Sciatic nerve (tissue), 2 donors: ENCODE measurements at regions not wholly inside any gene's neighbourhood (a gene's known extent, or its start where the extent isn't known, plus 50 kb on each side); places are given as distances from the start of the nearest gene placed in this dataset.

Experiments used
- ATAC-seq: fragments of 200-7000 bp; cut with Tn5 transposase; one replicate; pipeline ENCODE4 v1.9.1; 2020; ENCODE audit warnings: mild to moderate bottlenecking, moderate library complexity
- DNase-seq: peaks from one replicate; pipeline ENCODE4 v3.0.0-alpha.2; 2020; ENCODE audit warnings: low spot score
- intact Hi-C: fragments of 100-400 bp; cut with DNase I; formaldehyde crosslinking; loops from one replicate; pipeline ENCODE4 v1.14.2; 2022
- donor health status: DM: no; HTN: no; CAD: no.
- donor health status: DM: no; HTN: no; CAD: no.

DNA sequence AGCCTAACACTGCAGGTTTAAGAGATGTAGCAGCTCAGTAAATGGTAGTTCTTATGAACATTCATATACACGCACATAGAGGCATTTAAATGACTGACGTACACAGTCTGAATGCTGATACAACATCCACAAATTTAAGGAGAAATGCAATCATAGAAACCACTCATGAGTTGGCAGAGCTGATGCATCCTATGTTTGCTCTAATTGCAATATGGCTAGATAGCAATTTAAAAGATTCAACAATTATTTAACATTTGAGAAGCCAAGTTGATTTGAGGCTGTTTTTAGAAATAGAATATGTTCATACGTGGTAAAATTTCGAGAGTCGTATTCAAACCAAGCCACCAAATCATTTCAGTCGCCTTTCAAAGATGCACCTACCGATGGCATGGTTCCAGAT is 135.6 kb downstream of the PFKFB3 start:
- ATAC-seq, result no peak
- intact Hi-C loops, result no loop called here
- no peak for DNase-seq

DNA sequence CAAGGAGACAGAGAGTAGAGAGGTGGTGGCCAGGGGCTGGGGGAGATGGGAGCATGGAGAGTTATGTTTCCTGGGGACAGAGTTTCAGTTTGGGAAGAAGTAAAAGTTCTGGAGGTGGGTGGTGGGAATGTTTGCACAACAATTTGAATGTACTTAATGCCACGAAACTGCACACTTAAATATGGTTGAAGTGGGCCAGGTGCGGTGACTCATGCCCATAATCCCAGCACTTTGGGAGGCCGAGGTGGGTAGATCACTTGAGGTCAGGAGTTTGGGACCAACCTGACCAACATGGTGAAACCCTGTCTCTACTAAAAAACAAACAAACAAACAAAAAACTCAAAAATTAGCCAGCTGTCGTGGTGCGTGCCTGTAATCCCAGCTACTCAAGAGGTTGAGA is 137.2 kb downstream of the PFKFB3 start:
- no peak for DNase-seq
- no peak for ATAC-seq
- intact Hi-C loops, result no loop called here

DNA sequence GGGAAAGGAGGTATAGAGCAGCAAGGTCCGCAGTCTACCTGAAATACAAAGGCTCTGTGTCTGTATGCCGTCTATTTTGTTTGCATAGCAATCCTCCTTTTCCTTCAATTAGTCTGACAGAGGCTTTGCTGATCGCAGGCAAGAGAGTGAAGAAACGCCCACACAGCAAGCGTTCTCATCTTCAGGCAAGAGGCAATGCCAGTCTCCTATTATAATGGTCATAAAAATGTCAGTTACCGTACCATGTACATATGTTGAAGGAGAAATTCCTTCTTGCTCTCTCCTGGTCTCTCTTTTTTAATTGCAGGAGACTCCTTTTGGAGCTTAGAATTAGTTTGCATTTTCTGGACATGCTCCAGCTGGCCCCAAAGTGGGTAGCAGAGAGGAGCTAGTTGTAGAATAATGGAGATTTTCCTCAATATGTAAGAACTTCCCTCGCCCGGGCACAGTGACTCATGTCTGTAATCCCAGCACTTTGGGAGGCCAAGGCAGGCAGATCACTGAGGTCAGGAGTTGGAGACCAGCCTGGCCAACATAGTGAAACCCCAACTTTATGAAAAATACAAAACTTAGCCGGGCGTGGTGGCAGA is 139.5 kb downstream of the PFKFB3 start:
- intact Hi-C loops, result no loop called here
- ATAC-seq, result no peak
- no peak for DNase-seq

DNA sequence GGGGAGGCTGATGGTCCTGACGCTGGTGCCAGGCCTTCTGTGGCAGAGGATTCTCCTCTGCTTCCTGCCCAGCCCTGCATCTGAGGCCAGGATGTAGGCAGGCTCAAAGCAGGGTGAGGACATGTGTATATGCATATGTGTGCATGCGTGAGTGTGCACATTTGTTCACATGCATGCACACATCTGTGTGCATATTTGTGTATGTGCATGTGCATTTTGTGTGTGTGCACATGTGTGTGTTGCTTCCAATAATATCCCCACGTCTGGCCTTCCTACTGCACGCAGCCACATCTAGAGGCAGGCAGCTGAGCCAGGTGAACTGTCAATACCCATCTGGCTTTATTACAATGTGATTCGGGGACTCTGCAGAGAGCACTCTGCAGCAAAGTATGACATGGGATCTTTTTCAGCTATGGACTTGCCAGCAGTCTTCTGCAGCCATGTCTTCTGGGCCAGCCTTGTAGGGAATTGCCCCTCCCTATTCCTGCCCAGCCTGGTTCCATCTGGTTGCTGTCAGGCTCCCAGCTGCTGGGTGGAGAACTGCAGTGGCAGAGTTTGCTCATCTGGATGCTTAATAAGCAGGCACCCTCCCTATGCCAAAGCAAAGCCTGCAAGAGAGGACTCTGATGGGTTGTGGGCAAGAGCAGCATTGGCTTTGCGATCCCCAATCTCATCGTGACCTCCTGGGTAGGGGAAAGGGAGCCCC is 140.7 kb downstream of the PFKFB3 start:
- intact Hi-C loops, result no loop called here
- ATAC-seq (no peak), DNase-seq (no peak)

DNA sequence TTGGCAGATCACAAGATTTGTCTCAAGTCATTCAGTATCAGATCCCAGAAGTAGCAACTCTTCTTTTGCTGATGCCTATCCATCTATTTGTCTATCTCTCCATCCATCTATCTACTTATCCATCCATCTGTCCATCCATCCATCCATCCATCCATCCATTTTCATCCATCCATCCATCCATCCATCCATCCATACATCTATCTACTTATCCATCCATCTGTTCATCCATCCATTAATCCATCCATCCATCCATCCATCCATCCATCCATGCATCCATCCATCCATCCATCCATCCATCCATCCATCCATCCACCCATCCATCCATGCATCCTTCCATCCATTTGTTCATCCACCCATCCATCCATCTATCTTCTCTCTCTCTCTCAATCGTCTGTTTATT is 142.7 kb downstream of the PFKFB3 start:
- intact Hi-C loops, result no loop called here
- ATAC-seq (no peak), DNase-seq (no peak)

DNA sequence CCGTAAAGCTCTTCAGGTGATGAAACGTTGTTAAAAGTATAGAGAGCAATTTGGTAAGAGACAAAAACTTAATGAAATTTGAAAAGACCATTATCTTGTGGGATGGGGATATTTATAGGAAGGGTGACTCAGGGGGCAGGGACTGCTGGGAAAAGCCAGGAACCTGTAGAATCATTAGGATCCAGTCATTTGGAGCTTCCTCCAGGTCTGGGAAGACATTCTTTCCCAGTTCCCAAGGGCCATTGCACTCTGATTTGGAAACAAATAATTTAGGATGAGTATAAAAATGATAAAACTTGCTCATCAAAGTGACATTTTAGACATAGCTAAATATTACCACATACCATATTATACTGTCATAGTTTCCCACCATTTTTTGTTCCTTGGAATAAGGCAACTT is 143.9 kb downstream of the PFKFB3 start:
- ATAC-seq, result no peak

DNA sequence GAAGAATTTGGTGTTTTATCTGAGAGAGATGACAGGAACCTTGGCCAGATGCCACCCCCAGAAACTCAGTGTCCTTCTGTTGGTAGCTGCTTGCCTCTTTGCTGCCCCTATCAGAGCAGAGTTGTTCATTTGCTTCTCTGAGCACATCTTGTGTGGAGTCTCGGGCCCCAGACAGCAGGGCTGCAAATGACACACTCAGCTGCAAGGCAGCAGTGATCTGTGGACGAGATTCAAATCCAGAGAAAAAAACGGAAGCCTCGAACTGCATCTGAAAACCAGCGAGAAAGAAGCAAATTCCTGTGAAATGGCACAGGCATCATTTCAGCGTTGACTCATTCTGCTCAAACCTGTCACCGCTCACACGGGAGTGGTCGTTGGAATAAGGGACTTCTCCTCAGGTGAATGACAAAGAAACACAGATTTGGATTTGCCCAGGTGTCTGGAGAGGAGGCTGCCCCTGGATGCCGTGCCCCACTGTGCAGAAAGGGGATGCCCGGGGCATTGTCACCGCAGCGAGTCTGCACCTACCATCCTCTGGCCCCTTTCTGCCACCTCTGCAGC is 144.7 kb downstream of the PFKFB3 start:
- DNase-seq, result no peak
- ATAC-seq, result no peak
- intact Hi-C loops, result no loop called here

More for the DNA sequence above, 143.9 kb downstream of the PFKFB3 start:
- no peak for DNase-seq
- intact Hi-C loops, result no loop called here

DNA sequence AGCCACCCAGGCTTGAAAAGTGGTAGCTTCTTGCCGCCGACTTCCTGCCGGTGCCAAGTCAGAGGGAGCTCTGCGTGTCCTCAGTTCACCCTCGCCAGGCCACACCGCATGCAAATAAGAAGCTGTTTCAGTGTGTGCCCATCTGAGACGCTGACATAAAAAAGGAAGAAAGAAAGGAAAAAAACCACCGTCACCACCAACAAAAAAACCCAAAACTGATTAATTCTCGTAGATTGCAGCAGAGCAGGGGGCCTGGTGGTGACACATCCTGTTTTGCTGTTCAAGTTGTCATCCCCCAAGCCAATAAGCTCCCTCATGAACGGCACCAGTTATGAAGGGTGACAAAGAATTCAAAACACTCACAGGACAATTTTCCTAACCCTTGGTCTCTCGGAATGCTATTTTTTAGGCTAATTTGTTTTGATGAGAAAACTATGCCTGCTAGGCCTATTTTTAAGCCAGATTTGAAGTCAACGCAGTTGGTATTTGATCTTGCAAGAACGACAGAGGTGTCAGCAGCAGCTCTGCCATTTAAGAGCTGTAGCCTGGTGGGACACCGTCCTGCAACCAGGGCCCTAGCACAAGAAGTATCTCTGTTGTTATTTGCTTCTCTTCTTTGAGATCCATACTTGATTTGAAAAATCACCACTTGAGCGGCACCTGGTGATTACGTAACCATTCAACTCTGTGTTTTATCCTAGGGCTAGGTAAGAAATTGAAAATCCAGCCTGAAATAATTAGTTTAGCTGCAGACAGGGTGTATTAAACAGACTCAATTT is 145.6 kb downstream of the PFKFB3 start:
- peak; percentile 70 for ATAC-seq
- no peak for DNase-seq
- intact Hi-C loops, result no loop called here

DNA sequence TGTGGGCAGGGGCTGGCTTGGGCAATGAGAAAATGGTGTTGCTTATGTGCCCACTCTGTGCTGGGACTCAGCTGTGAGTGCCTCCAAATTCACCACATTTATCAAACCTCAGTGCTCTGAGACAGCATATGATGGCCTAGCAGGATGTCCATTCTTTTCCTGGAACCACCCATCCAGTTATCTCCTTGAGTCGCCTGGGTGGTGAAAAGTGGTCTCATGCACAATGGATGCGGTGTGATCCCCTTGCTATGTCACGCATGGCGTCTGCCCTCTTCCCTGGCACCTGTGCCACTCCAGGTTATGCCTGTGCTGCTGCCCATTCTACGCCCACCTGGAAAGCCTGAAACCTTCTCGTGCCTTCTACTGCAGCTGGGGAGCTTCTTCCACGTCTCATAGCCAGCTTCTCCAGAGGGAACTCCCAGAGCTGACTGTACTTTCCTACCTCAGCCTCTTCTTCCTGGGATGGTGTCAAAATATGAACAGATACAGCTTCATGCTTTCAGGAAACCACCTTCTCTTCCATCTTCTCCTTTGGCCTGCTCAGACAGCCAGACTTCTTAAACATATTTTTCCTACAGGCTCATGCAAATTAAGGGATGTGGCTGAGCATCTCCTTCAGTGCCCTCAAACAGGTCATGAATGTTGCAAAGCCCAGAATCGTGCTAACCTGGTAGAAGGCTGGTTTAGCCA is 147.3 kb downstream of the PFKFB3 start:
- ATAC-seq (no peak), DNase-seq (no peak)
- intact Hi-C loops, result no loop called here

DNA sequence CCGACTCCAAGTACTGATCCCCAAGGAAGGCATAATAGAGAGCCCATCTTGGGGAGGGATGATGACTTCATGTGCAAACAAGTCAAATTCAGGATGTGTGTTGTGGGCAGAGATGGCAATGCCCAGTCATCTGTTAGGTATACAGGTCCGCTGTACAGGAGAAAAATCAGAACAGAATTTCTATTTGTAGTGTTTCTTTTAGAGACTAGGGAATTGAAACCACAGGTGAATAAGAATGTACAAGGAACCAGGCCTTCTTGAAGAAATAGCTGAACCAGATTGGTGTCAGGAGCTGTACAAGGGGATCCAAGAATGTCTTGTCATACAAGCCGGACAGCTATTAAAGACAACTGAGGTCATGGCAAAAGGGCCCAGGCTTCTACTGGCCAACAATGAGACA is 147.9 kb downstream of the PFKFB3 start:
- intact Hi-C loops, result no loop called here
- DNase-seq, result no peak
- no peak for ATAC-seq

DNA sequence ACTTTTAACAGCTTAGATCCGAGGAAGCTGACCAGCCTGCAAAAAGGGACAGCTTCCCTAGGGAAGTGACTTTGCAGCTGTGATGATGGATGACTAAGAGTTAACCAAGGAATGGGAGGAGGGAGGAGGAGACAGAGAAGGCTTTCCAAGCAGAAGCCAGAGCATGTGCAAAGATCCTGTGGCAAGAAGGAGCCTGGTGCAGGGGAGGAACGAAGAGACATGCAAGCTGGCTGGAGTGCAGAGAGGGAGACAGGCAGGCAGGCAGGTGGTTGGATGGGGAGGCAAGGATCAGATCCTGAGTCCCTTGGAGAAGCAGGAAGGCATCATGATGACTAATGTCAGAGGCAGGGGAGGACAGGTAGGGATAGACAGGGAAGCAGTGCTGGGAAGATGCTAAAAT is 148.8 kb downstream of the PFKFB3 start:
- no peak for DNase-seq
- intact Hi-C loops, result no loop called here
- no peak for ATAC-seq

DNA sequence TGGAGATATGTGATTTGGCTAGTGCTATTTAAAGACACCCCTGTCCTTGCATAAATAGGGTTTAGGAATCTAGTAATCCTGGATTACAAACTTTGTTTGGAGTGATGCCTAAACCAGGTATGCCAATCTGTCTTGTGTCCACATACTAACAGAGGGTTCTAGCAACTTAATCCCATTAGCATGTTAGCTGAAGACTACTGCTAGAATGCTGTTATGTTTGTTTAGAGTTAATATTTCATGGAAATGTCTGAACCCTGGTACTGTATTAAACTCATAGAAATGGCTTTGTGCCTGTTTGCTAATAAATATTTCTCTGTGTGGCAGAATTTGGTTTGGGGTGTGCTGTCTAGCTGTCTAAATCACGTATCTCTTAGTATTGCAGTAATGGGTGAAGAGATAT is 150.8 kb downstream of the PFKFB3 start:
- intact Hi-C loops, result no loop called here
- DNase-seq (no peak), ATAC-seq (no peak)

DNA sequence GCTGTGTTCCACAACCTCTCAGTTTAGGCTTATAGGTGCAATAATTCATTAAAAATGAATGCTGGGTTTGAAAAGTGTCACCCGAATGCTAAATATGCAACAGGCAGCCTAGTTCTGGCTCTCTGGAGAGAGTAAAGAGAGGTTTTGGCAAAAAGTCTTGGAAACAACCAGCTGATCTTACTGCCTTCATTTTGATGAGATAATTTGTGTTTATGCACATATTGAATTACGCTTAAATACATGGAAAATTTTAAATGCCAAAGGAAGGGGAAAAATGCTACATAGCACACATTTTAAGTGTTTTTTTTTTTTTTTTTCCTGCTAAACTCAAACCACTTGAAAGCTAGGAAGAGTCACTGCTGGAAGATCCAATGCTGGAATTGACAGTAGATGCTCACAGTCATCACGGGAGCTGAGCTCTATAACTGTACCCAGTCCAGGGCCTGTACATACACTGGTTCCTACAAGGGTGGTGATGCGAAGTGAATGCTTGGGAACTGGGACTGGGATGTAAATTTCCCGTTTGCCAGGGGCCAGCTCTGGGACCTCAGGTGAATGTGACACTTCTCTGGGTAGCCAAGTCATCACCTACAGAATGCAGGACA is 151.5 kb downstream of the PFKFB3 start:
- intact Hi-C loops, result no loop called here
- DNase-seq (no peak), ATAC-seq (no peak)

DNA sequence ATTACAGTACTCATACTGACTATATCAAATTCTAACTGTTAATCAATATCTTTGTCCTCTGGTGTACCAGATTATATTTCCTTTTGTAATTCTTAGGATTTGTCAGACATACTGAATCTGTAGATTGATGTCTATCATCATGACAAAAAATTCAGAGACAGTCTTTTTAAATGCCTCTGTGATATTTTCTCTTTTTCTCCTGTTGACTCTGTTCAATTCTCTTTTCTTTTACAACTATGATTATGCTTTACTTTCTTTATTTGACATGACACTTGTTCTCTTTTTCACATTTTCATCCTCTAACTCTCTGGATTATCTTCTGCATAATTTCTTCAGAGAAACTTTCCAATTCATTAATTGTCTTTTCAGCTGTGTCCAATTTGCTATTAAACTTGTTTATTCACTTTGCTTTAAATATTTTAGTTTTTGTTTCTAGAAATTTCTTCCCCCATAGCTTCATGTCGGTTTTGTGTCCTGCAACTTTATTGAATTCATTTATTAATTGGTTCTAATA is 153.6 kb downstream of the PFKFB3 start:
- DNase-seq, result no peak
- ATAC-seq, result no peak
- intact Hi-C loops, result no loop called here

DNA sequence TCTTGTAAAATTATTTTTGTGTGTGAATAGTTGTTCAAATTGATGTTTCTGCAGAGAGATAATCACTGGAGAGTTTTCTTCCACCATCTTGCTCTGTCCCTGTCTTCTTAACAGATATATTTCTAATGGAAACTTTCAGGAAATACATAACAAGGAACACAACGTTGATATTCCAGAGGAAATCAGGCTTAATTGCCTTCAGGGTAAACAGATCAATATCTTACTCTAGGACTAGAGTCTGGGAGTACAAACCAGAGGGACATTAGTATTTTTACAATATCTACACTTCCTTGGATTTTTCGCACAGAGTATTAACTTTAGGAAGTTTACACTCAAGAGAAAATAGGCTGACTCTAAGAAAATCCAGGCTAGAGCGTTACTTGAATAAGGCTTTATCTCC is 159.1 kb downstream of the PFKFB3 start:
- intact Hi-C loops, result no loop called here
- ATAC-seq (no peak), DNase-seq (no peak)

DNA sequence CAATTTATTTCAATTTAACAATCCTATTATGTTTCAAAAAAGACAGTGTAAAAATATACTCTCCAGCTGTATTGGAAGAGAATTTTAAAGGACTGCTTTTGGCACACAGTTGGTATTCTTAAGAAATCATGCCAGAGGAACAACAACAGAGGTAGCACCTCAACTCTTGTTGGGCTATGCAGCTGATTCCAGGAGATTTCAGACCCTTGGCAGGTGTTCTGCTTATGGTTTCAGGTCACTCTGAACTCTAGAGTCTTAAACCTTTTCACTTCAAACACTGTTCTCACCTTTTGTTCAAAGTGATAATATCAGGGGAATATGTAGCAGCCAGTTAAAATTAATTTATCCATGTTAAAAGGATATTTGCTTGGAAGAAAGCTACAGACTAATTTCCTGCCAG is 160.1 kb downstream of the PFKFB3 start:
- ATAC-seq (no peak), DNase-seq (no peak)
- intact Hi-C loops, result no loop called here

DNA sequence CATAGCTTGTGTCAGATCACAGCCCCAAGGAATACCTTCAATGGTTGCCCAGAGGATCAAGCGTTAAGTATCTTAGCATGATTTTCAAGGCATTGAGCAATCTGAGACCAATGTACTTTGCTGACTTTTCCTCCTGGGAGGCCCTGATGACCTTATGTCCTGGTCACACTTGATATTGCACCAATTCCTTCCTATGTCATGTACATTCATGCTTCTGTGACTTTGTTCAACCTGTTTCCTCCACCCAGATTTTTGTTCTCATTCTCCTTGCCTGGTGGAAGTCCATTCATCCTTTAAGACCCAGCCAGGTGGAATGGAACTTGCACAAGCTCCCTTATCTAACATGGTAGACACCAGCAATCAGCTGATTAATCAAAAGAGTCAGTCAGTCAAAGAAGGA is 160.8 kb downstream of the PFKFB3 start:
- ATAC-seq, result no peak
- intact Hi-C loops, result no loop called here
- no peak for DNase-seq

DNA sequence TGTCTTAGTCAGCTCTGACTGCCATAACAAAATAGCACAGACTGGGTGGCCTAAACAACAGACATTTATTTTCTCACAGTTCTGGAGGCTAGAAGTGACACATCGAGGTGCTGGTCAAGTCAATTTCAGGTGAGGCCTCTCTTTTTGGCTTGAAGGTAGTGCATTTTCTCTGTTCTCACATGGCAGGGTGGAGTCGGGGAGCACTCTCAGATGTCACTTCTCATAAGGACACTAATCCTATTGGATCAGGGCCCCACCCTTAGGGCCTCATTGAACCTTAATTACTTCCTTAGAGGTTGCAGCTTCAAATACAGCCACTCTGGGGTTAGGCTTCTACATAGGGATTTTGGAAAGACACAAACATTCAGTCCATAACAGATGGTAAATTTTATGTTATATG is 161.6 kb downstream of the PFKFB3 start:
- no peak for DNase-seq
- intact Hi-C loops, result no loop called here
- ATAC-seq, result no peak

DNA sequence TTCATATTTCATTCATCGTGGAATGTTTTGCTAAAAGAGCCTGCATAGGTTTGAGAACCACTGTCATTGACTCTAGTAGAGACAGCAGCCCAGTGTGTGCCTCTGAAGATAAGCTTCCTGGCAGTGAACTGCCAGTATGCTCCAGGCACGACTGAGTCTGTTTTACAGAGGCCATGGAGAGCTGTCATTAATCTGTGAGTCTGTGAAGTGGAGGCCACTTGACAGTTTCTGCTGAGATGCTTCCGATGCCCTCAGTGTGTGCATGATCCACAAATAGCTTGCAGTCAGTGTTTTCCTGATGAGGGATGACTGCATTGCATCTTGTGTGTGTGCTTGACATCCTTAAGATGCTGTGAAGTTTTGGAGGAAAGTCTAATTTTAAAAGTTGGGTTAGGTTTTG is 162.2 kb downstream of the PFKFB3 start:
- ATAC-seq (no peak), DNase-seq (no peak)
- intact Hi-C loops, result no loop called here
